KMS-11 (cell line): ENCODE measurements at regions not wholly inside any gene's neighbourhood (a gene's known extent, or its start where the extent isn't known, plus 50 kb on each side); places are given as distances from the start of the nearest gene placed in this dataset.

Experiments used
- H2AFZ ChIP-seq: fragments of 200-600 bp; sonication (generic); 2 replicates; pipeline ENCODE4 v1.6.1; 2016; ENCODE audit warnings: antibody characterized with exemption, mixed run types, low read depth
- H3K27ac ChIP-seq: fragments of 200-600 bp; sonication (generic); 2 replicates; pipeline ENCODE4 v1.6.1; 2016; ENCODE audit warnings: mild to moderate bottlenecking, mixed run types
- H3K27me3 ChIP-seq: fragments of 200-600 bp; sonication (generic); 2 replicates; pipeline ENCODE4 v1.6.1; 2017; ENCODE audit warnings: mild to moderate bottlenecking, low read depth, mixed run types, moderate library complexity; ENCODE audit not compliant: insufficient read depth
- H3K36me3 ChIP-seq: fragments of 200-600 bp; sonication (generic); 2 replicates; pipeline ENCODE4 v1.6.1; 2017; ENCODE audit warnings: mild to moderate bottlenecking, mixed run types; ENCODE audit not compliant: insufficient read depth
- H3K4me1 ChIP-seq: fragments of 200-600 bp; sonication (generic); 2 replicates; pipeline ENCODE4 v1.6.1; 2016; ENCODE audit warnings: mild to moderate bottlenecking, low read depth, mixed run types; ENCODE audit not compliant: poor library complexity, severe bottlenecking
- H3K4me2 ChIP-seq: fragments of 200-600 bp; sonication (generic); 2 replicates; pipeline ENCODE4 v1.7.0; 2016; ENCODE audit warnings: mild to moderate bottlenecking, mixed run types
- H3K4me3 ChIP-seq: fragments of 200-600 bp; sonication (generic); IDR thresholded peaks from 2 replicates; pipeline ENCODE4 v1.6.1; 2017; ENCODE audit warnings: low read depth, low read length, mixed read lengths; ENCODE audit not compliant: insufficient read depth
- H3K79me2 ChIP-seq: fragments of 200-600 bp; sonication (generic); 2 replicates; pipeline ENCODE4 v1.6.1; 2016; ENCODE audit warnings: low read depth, mixed run types; ENCODE audit not compliant: insufficient read depth
- H3K9ac ChIP-seq: fragments of 200-600 bp; sonication (generic); 2 replicates; pipeline ENCODE4 v1.6.1; 2016; ENCODE audit warnings: mild to moderate bottlenecking, mixed run types
- H4K20me1 ChIP-seq: fragments of 200-600 bp; sonication (generic); 2 replicates; pipeline ENCODE4 v1.6.1; 2016; ENCODE audit warnings: mild to moderate bottlenecking, mixed run types; ENCODE audit not compliant: insufficient read depth
- CTCF ChIP-seq: fragments of 200-600 bp; sonication (generic); conservative IDR thresholded peaks from 2 replicates; pipeline ENCODE4 v1.6.1; 2017; ENCODE audit warnings: low read depth, mild to moderate bottlenecking, antibody characterized with exemption, low read length, moderate library complexity, mixed read lengths

- no peak overlapping the region for H2AFZ ChIP-seq
- no peaks in the 10 kb centered on the region for H3K4me1 ChIP-seq
- no peaks in the 10 kb centered on the region for H3K36me3 ChIP-seq
- no peak for TF ChIP-seq CTCF
- H3K9ac ChIP-seq = no peak overlapping the region
- H3K4me3 ChIP-seq = no peak overlapping the region
- no peaks in the 10 kb centered on the region for H3K27me3 ChIP-seq
- H3K27ac ChIP-seq = no peak overlapping the region
- no peaks in the 10 kb centered on the region for H3K79me2 ChIP-seq
- H3K4me2 ChIP-seq = no peak overlapping the region
- H4K20me1 ChIP-seq = no peaks in the 10 kb centered on the region
Observed at GRCh38 chr5:104199771-104200170, 637.2 kb upstream of the NUDT12 start.

- H3K4me3 ChIP-seq = no peak overlapping the region
- no peak overlapping the region for H3K9ac ChIP-seq
- no peak for TF ChIP-seq CTCF
- H3K79me2 ChIP-seq = no peaks in the 10 kb centered on the region
- H3K27ac ChIP-seq = no peak overlapping the region
- no peak overlapping the region for H3K4me2 ChIP-seq
- no peak overlapping the region for H2AFZ ChIP-seq
- no peaks in the 10 kb centered on the region for H3K4me1 ChIP-seq
- no peaks in the 10 kb centered on the region for H4K20me1 ChIP-seq
- H3K36me3 ChIP-seq = no peaks in the 10 kb centered on the region
- H3K27me3 ChIP-seq = no peaks in the 10 kb centered on the region
Observed at GRCh38 chr5:104198156-104198555, 635.6 kb upstream of the NUDT12 start.

- H3K36me3 ChIP-seq = no peaks in the 10 kb centered on the region
- H4K20me1 ChIP-seq = no peaks in the 10 kb centered on the region
- H3K79me2 ChIP-seq = no peaks in the 10 kb centered on the region
- H2AFZ ChIP-seq = no peak overlapping the region
- no peak for TF ChIP-seq CTCF
- no peak overlapping the region for H3K4me2 ChIP-seq
- H3K4me1 ChIP-seq = no peaks in the 10 kb centered on the region
- no peaks in the 10 kb centered on the region for H3K27me3 ChIP-seq
- no peak overlapping the region for H3K9ac ChIP-seq
- no peak overlapping the region for H3K4me3 ChIP-seq
- H3K27ac ChIP-seq = no peak overlapping the region
Observed at GRCh38 chr5:104189909-104190308, 627.3 kb upstream of the NUDT12 start.

GRCh38 chr5:104189031-104189430 lies 626.4 kb upstream of the NUDT12 start:
- Histone ChIP-seq H3K4me1 (no peaks in the 10 kb centered on the region), H3K79me2 (no peaks in the 10 kb centered on the region), H3K4me3 (no peak overlapping the region), H4K20me1 (no peaks in the 10 kb centered on the region), H3K4me2 (no peak overlapping the region), H3K36me3 (no peaks in the 10 kb centered on the region), H3K9ac (no peak overlapping the region), H3K27ac (no peak overlapping the region), H3K27me3 (no peaks in the 10 kb centered on the region), H2AFZ (no peak overlapping the region)
- no peak for TF ChIP-seq CTCF

- no peak overlapping the region for H3K9ac ChIP-seq
- no peaks in the 10 kb centered on the region for H3K79me2 ChIP-seq
- no peak overlapping the region for H3K4me2 ChIP-seq
- H2AFZ ChIP-seq = no peak overlapping the region
- no peak for TF ChIP-seq CTCF
- H3K27ac ChIP-seq = no peak overlapping the region
- H3K27me3 ChIP-seq = no peaks in the 10 kb centered on the region
- no peak overlapping the region for H3K4me3 ChIP-seq
- H3K36me3 ChIP-seq = no peaks in the 10 kb centered on the region
- H4K20me1 ChIP-seq = no peaks in the 10 kb centered on the region
- no peaks in the 10 kb centered on the region for H3K4me1 ChIP-seq
Observed at GRCh38 chr5:104187656-104188055, 625.1 kb upstream of the NUDT12 start.
